DND-41 (cell line): ENCODE measurements at regions not wholly inside any gene's neighbourhood (a gene's known extent, or its start where the extent isn't known, plus 50 kb on each side); places are given as distances from the start of the nearest gene placed in this dataset.

Experiments
- ATAC-seq: fragments of 200-7000 bp; cut with Tn5 transposase; 3 replicates; pipeline ENCODE4 v1.9.1; 2021; ENCODE audit warnings: low read depth; ENCODE audit not compliant: insufficient read depth
- DNase-seq: peaks from one replicate; pipeline ENCODE4 v3.0.0-alpha.2; 2020
- H2AFZ ChIP-seq: 2 replicates; pipeline ENCODE4 v1.6.0; 2012; ENCODE audit warnings: low read depth, low read length
- H3K27ac ChIP-seq: 2 replicates; pipeline ENCODE4 v1.5.1; 2012; ENCODE audit warnings: low read length, inconsistent platforms
- H3K27me3 ChIP-seq: fragments of 200-600 bp; sonication (generic); 2 replicates; pipeline ENCODE4 v1.6.0; 2012; ENCODE audit warnings: low read length, mild to moderate bottlenecking, inconsistent platforms; ENCODE audit not compliant: insufficient read depth, poor library complexity
- H3K36me3 ChIP-seq: 2 replicates; pipeline ENCODE4 v1.5.1; 2012; ENCODE audit warnings: low read length, inconsistent platforms; ENCODE audit not compliant: insufficient read depth
- H3K4me1 ChIP-seq: 2 replicates; pipeline ENCODE4 v1.5.1; 2012; ENCODE audit warnings: mild to moderate bottlenecking, low read length; ENCODE audit not compliant: insufficient read depth
- H3K4me2 ChIP-seq: 2 replicates; pipeline ENCODE4 v1.6.0; 2012; ENCODE audit warnings: mild to moderate bottlenecking, moderate library complexity, low read length, inconsistent platforms; ENCODE audit not compliant: insufficient read depth
- H3K4me3 ChIP-seq, 2 experiments: fragments of 200-600 bp in 1 of 2; shearing (Covaris generic) in 1 of 2; 2 replicates each; pipeline ENCODE4 v1.5.1; 2012 to 2016; ENCODE audit warnings: inconsistent platforms in 2 of 2, low read length in 2 of 2, mild to moderate bottlenecking in 2 of 2, low read depth in 1 of 2, moderate library complexity in 1 of 2
- H3K79me2 ChIP-seq: 2 replicates; pipeline ENCODE4 v1.6.0; 2012; ENCODE audit warnings: low read length, inconsistent platforms; ENCODE audit not compliant: insufficient read depth
- H3K9ac ChIP-seq: 2 replicates; pipeline ENCODE4 v1.6.0; 2012; ENCODE audit warnings: low read depth, mild to moderate bottlenecking, inconsistent platforms, low read length, moderate library complexity
- H3K9me3 ChIP-seq: 2 replicates; pipeline ENCODE4 v1.5.1; 2012; ENCODE audit warnings: low read length, moderate library complexity, mild to moderate bottlenecking, inconsistent platforms; ENCODE audit not compliant: insufficient read depth, severe bottlenecking
- H4K20me1 ChIP-seq: 2 replicates; pipeline ENCODE4 v1.6.0; 2012; ENCODE audit warnings: low read length; ENCODE audit not compliant: insufficient read depth
- CTCF ChIP-seq: IDR thresholded peaks from 2 replicates; pipeline ENCODE4 v1.5.1; 2012; ENCODE audit warnings: borderline replicate concordance, low read length, moderate library complexity, mild to moderate bottlenecking; ENCODE audit not compliant: poor library complexity, severe bottlenecking; ENCODE audit errors: extremely low read depth
- EZH2 ChIP-seq: IDR thresholded peaks from 3 replicates; pipeline ENCODE4 v1.6.1; 2012; ENCODE audit warnings: borderline replicate concordance, low read depth, mild to moderate bottlenecking, moderate library complexity, low read length, inconsistent platforms; ENCODE audit not compliant: severe bottlenecking

- no peak for ATAC-seq
- no peaks in the 10 kb centered on the region for H3K9me3 ChIP-seq
- H2AFZ ChIP-seq = no peak overlapping the region
- no peaks in the 10 kb centered on the region for H4K20me1 ChIP-seq
- no peak for DNase-seq
- H3K27me3 ChIP-seq = no peaks in the 10 kb centered on the region
- TF ChIP-seq EZH2 = no peak
- TF ChIP-seq CTCF = no peak
- H3K27ac ChIP-seq = no peak overlapping the region
- H3K79me2 ChIP-seq = no peaks in the 10 kb centered on the region
- H3K4me1 ChIP-seq = no peaks in the 10 kb centered on the region
- H3K4me3 ChIP-seq = no peak overlapping the region
- H3K4me2 ChIP-seq = no peak overlapping the region
- no peak overlapping the region for H3K9ac ChIP-seq
- no peaks in the 10 kb centered on the region for H3K36me3 ChIP-seq
Observed at GRCh38 chr6:82690283-82690682, 326.7 kb downstream of the TPBG start.

- H3K79me2 ChIP-seq = no peaks in the 10 kb centered on the region
- H3K27ac ChIP-seq = no peak overlapping the region
- no peak for TF ChIP-seq EZH2
- no peaks in the 10 kb centered on the region for H4K20me1 ChIP-seq
- DNase-seq (no peak), ATAC-seq (no peak)
- no peak overlapping the region for H3K4me2 ChIP-seq
- no peaks in the 10 kb centered on the region for H3K4me1 ChIP-seq
- H2AFZ ChIP-seq = no peak overlapping the region
- no peaks in the 10 kb centered on the region for H3K9me3 ChIP-seq
- no peak overlapping the region for H3K4me3 ChIP-seq
- H3K9ac ChIP-seq = no peak overlapping the region
- no peaks in the 10 kb centered on the region for H3K27me3 ChIP-seq
- no peaks in the 10 kb centered on the region for H3K36me3 ChIP-seq
Observed at GRCh38 chr6:82691997-82692396, 328.4 kb downstream of the TPBG start.

GRCh38 chr6:82693094-82693493, 329.5 kb downstream of the TPBG start:
- Histone ChIP-seq H3K9ac (no peak overlapping the region), H3K79me2 (no peaks in the 10 kb centered on the region), H3K36me3 (no peaks in the 10 kb centered on the region), H3K27me3 (no peaks in the 10 kb centered on the region), H2AFZ (no peak overlapping the region), H3K9me3 (no peaks in the 10 kb centered on the region), H3K4me1 (no peaks in the 10 kb centered on the region), H3K27ac (no peak overlapping the region), H4K20me1 (no peaks in the 10 kb centered on the region), H3K4me3 (no peak overlapping the region), H3K4me2 (no peak overlapping the region)
- ATAC-seq (no peak), DNase-seq (no peak)
- no peak for TF ChIP-seq EZH2
- TF ChIP-seq CTCF = no peak

GRCh38 chr6:82701341-82701740, 337.7 kb downstream of the TPBG start:
- no peaks in the 10 kb centered on the region for H3K27me3 ChIP-seq
- no peak overlapping the region for H3K27ac ChIP-seq
- no peaks in the 10 kb centered on the region for H3K36me3 ChIP-seq
- H3K79me2 ChIP-seq = no peaks in the 10 kb centered on the region
- no peak overlapping the region for H3K9ac ChIP-seq
- no peaks in the 10 kb centered on the region for H4K20me1 ChIP-seq
- H3K4me2 ChIP-seq = no peak overlapping the region
- no peaks in the 10 kb centered on the region for H3K4me1 ChIP-seq
- no peak for DNase-seq
- no peaks in the 10 kb centered on the region for H3K9me3 ChIP-seq
- no peak for ATAC-seq
- TF ChIP-seq EZH2 = no peak
- TF ChIP-seq CTCF = no peak
- no peak overlapping the region for H3K4me3 ChIP-seq
- no peak overlapping the region for H2AFZ ChIP-seq
